Nephron (organoid): ENCODE measurements at regions not wholly inside any gene's neighbourhood (a gene's known extent, or its start where the extent isn't known, plus 50 kb on each side); places are given as distances from the start of the nearest gene placed in this dataset.
"Not testable (repeated sequence)": the region's sequence is repeated elsewhere in the genome, so short reads cannot be mapped to it uniquely, and the experiment has no call there.

ENCODE experiments used
- H3K27ac Mint-ChIP-seq, 3 experiments: 2 replicates each; pipeline ENCODE4 v1.8.0; 2020; ENCODE audit warnings: mixed read lengths in 3 of 3, mild to moderate bottlenecking in 2 of 3, moderate library complexity in 1 of 3
- H3K27me3 Mint-ChIP-seq: 2 replicates; pipeline ENCODE4 v1.8.0; 2021; ENCODE audit warnings: low read depth, mild to moderate bottlenecking, moderate library complexity, mixed read lengths
- H3K36me3 Mint-ChIP-seq: 2 replicates; pipeline ENCODE4 v1.8.0; 2020; ENCODE audit warnings: low read depth, mixed read lengths
- H3K4me1 Mint-ChIP-seq: 2 replicates; pipeline ENCODE4 v1.8.0; 2020; ENCODE audit warnings: mixed read lengths
- H3K4me3 Mint-ChIP-seq, 3 experiments: 2 replicates each; pipeline ENCODE4 v1.8.0; 2020; ENCODE audit warnings: mild to moderate bottlenecking in 3 of 3, mixed read lengths in 3 of 3, moderate library complexity in 2 of 3
- H3K9me3 Mint-ChIP-seq: 2 replicates; pipeline ENCODE4 v1.8.0; 2020; ENCODE audit warnings: mixed read lengths
- CTCF ChIP-seq, 3 experiments: fragments of 200-600 bp; sonication (generic); IDR thresholded peaks; one replicate each; pipeline ENCODE4 v1.5.0; 2021; ENCODE audit warnings: antibody characterized with exemption in 3 of 3; ENCODE audit not compliant: unreplicated experiment in 3 of 3

DNA sequence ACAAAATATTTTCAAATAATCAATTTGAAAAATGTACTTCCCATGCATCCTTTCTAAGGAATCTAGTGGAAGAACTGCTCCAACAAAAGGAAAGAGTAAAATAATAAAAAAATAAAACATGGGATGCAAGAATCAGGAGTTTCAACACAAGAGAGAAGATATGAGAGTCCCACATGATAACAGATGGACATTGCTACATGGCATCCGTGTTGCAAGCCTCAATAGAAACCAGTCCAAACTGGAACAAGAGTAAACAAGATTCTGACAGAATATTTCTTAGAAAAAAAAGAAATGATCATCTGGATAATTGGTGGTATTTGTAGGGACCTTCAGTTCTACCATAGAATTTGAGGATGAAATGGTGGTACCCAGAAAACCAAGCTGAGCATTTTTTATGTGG, 186.8 kb downstream of the FRK start:
- Mint-ChIP-seq H3K9me3 (no peaks in the 10 kb centered on the region), H3K27me3 (peaks cover 3% of the 10 kb centered on the region), H3K27ac (no peak overlapping the region), H3K36me3 (no peaks in the 10 kb centered on the region), H3K4me1 (no peaks in the 10 kb centered on the region), H3K4me3 (no peak overlapping the region)
- TF ChIP-seq CTCF (IDR thresholded peaks at IDR 0.05; ENCODE audit: unreplicated experiment in 3 of 3) = no peak

- Mint-ChIP-seq H3K9me3 (no peaks in the 10 kb centered on the region), H3K27ac (no peak overlapping the region), H3K27me3 (no peaks in the 10 kb centered on the region), H3K36me3 (no peaks in the 10 kb centered on the region), H3K4me1 (no peaks in the 10 kb centered on the region), H3K4me3 (no peak overlapping the region)
- no peak for TF ChIP-seq CTCF (IDR thresholded peaks at IDR 0.05; ENCODE audit: unreplicated experiment in 3 of 3)
These were observed 190.2 kb downstream of the FRK start for GRCh38 chr6:115870464-115870863.

DNA sequence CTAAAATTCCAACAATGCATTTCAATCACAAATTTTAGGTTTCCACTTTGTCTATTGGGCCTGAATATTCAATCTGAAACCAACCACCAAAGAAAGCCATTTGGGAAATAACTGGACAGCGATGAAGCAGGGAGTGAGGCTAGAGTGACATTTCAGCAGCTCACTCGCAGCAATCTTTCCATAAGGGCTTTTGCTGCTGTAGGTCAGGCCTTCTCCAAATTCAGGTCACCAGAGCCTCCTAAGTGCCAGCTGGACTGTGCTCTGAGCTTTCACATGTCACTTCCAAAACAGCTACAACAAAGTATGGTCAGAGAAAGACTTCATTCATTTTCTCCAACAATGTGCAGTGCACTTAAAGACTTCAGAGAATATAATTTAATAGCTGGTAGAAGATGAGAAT, 194.8 kb downstream of the FRK start:
- no peaks in the 10 kb centered on the region for H3K36me3 Mint-ChIP-seq
- H3K4me3 Mint-ChIP-seq = no peak overlapping the region
- H3K27me3 Mint-ChIP-seq = no peaks in the 10 kb centered on the region
- TF ChIP-seq CTCF (IDR thresholded peaks at IDR 0.05; ENCODE audit: unreplicated experiment in 3 of 3) = no peak
- H3K4me1 Mint-ChIP-seq = no peaks in the 10 kb centered on the region
- H3K9me3 Mint-ChIP-seq = peaks cover 2% of the 10 kb centered on the region
- no peak overlapping the region for H3K27ac Mint-ChIP-seq

- Mint-ChIP-seq H3K4me1 (no peaks in the 10 kb centered on the region), H3K27me3 (peaks cover 4% of the 10 kb centered on the region), H3K4me3 (no peak overlapping the region), H3K9me3 (peaks cover 11% of the 10 kb centered on the region), H3K27ac (no peak overlapping the region), H3K36me3 (no peaks in the 10 kb centered on the region)
- TF ChIP-seq CTCF (IDR thresholded peaks at IDR 0.05; ENCODE audit: unreplicated experiment in 3 of 3) = no peak
These were observed 197.5 kb downstream of the FRK start for GRCh38 chr6:115863211-115863610.

DNA sequence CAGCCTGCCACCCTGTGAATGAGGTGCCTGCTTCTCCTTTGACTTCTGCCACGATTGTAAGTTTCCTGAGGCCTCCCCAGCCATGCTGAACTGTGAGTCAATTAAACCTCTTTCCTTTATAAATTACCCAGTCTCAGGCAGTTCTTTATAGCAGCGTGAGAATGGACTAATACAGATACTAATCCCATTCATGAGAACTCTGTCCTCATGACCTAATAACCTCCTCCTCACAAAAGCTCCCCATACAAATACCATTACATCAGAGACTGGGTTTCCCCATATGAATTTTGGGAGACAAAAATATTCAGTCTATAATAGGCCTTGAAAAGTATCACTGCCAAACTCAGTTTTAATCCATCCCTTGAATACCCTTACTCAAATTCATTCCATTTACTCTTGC, 199.0 kb downstream of the FRK start:
- H3K27me3 Mint-ChIP-seq, H3K36me3 Mint-ChIP-seq, H3K4me1 Mint-ChIP-seq, H3K27ac Mint-ChIP-seq, H3K4me3 Mint-ChIP-seq: not testable (repeated sequence)
- H3K9me3 Mint-ChIP-seq = peaks cover 24% of the 10 kb centered on the region

GRCh38 chr6:115859577-115859976, 201.1 kb downstream of the FRK start:
- H3K27me3 Mint-ChIP-seq, H3K4me3 Mint-ChIP-seq, H3K4me1 Mint-ChIP-seq, H3K27ac Mint-ChIP-seq, H3K36me3 Mint-ChIP-seq: not testable (repeated sequence)
- peaks cover 30% of the 10 kb centered on the region for H3K9me3 Mint-ChIP-seq

GRCh38 chr6:115854866-115855665, 205.6 kb downstream of the FRK start:
- H3K27ac Mint-ChIP-seq = no peak overlapping the region
- H3K36me3 Mint-ChIP-seq = peaks cover 4% of the 10 kb centered on the region
- no peak for TF ChIP-seq CTCF (IDR thresholded peaks at IDR 0.05; ENCODE audit: unreplicated experiment in 3 of 3)
- no peak overlapping the region for H3K4me3 Mint-ChIP-seq
- peaks cover 4% of the 10 kb centered on the region for H3K27me3 Mint-ChIP-seq
- H3K4me1 Mint-ChIP-seq = no peaks in the 10 kb centered on the region
- H3K9me3 Mint-ChIP-seq = peaks cover 31% of the 10 kb centered on the region
